ENCODE measurements at regions not wholly inside any gene's neighbourhood (a gene's known extent, or its start where the extent isn't known, plus 50 kb on each side); places are given as distances from the start of the nearest gene placed in this dataset.

- no peak for TF ChIP-seq POLR2A (IDR thresholded peaks at IDR 0.05)
- TF ChIP-seq CTCF (IDR thresholded peaks at IDR 0.05): no peak
Observed at GRCh38 chr2:194345347-194345746, 1311.7 kb upstream of the SLC39A10 start.

Measured in stomach (tissue), 4 donors.